GM12874 (cell line): ENCODE measurements at regions not wholly inside any gene's neighbourhood (a gene's known extent, or its start where the extent isn't known, plus 50 kb on each side); places are given as distances from the start of the nearest gene placed in this dataset.

Experiments
- CTCF ChIP-seq: IDR thresholded peaks from 2 replicates; pipeline ENCODE4 v1.5.1; 2011; ENCODE audit warnings: low read depth, mild to moderate bottlenecking, control low read depth, low read length, moderate library complexity; ENCODE audit not compliant: insufficient read depth

- TF ChIP-seq CTCF = no peak
Measured at GRCh38 chr21:36549470-36549869, 69.5 kb upstream of the CLDN14 start.

GRCh38 chr21:36550761-36551160 is 70.8 kb upstream of the CLDN14 start:
- no peak for TF ChIP-seq CTCF

- TF ChIP-seq CTCF = no peak
Measured at GRCh38 chr21:36551321-36551720, 71.4 kb upstream of the CLDN14 start.

GRCh38 chr21:36551731-36552433 is 72.0 kb upstream of the CLDN14 start:
- TF ChIP-seq CTCF = no peak

GRCh38 chr21:36552434-36552785 is 72.5 kb upstream of the CLDN14 start:
- no peak for TF ChIP-seq CTCF

- no peak for TF ChIP-seq CTCF
Measured at GRCh38 chr21:36553406-36553805, 73.5 kb upstream of the CLDN14 start.

GRCh38 chr21:36554411-36555157 is 74.7 kb upstream of the CLDN14 start:
- TF ChIP-seq CTCF = no peak
